Hepatocyte (in vitro differentiated cells): ENCODE measurements at regions not wholly inside any gene's neighbourhood (a gene's known extent, or its start where the extent isn't known, plus 50 kb on each side); places are given as distances from the start of the nearest gene placed in this dataset.

Source experiments
- EZH2 ChIP-seq: fragments of 200-600 bp; sonication (generic); IDR thresholded peaks from 2 replicates; pipeline ENCODE4 v1.6.1; 2016; ENCODE audit warnings: antibody characterized with exemption, mild to moderate bottlenecking, borderline replicate concordance
- EZH2phosphoT487 ChIP-seq: fragments of 200-600 bp; sonication (generic); IDR thresholded peaks from one replicate; pipeline ENCODE4 v1.6.1; 2018; ENCODE audit warnings: antibody characterized with exemption, mild to moderate bottlenecking, low read depth, moderate library complexity; ENCODE audit not compliant: unreplicated experiment, severe bottlenecking
- TF ChIP-seq, protein P1 (sequence below): fragments of 200-600 bp; sonication (generic); IDR thresholded peaks from 2 replicates; pipeline ENCODE4 v1.5.1; 2016; ENCODE audit warnings: antibody characterized with exemption, mild to moderate bottlenecking; ENCODE audit not compliant: poor library complexity

DNA sequence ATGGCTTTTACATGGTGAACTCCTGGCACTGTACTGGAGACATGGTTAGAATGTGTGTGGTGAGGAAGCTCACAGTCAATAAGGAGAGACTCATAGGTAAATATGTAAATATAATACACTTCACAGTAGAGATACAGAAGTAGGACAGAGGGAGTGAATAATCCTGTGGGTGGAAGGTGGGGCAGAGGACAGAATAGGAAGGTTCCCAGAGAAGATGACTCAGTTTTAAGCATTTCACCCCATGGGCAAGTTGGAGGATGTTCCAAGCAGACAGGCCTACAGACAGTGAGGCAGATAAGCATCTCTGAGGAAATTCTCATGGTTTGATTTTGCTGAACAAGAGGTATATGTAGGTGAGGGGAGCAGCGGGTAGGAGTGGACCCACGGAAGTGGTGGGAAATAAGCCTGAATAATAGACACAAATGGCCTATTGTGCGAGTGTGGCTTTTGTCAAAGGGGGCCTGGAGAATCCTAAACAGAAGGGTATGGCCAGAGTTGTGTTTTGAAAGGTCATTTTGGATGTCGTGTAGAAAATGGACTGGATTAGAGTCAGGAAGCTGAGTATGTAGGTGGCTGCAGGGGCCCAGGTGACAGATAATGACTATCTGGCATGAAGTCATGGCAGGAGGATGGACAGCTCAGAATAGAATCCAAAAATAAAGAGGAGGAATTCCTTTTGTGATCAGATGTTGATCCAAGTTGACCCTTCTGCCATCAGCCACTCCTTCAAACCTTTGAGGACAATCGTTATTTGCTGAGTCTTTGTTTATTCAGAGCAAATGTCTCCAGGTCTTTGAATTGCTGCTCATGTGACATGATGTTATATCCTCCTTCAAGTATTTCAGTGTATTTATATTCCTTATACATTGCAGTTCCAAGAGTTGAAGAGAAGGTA, 97.3 kb upstream of the THRB start:
- TF ChIP-seq EZH2phosphoT487 (no peak), EZH2 (no peak)
- TF ChIP-seq, protein P1, sequence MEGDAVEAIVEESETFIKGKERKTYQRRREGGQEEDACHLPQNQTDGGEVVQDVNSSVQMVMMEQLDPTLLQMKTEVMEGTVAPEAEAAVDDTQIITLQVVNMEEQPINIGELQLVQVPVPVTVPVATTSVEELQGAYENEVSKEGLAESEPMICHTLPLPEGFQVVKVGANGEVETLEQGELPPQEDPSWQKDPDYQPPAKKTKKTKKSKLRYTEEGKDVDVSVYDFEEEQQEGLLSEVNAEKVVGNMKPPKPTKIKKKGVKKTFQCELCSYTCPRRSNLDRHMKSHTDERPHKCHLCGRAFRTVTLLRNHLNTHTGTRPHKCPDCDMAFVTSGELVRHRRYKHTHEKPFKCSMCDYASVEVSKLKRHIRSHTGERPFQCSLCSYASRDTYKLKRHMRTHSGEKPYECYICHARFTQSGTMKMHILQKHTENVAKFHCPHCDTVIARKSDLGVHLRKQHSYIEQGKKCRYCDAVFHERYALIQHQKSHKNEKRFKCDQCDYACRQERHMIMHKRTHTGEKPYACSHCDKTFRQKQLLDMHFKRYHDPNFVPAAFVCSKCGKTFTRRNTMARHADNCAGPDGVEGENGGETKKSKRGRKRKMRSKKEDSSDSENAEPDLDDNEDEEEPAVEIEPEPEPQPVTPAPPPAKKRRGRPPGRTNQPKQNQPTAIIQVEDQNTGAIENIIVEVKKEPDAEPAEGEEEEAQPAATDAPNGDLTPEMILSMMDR = no peak
